Naive thymus-derived CD4-positive, alpha-beta T cell (primary cell): ENCODE measurements at regions not wholly inside any gene's neighbourhood (a gene's known extent, or its start where the extent isn't known, plus 50 kb on each side); places are given as distances from the start of the nearest gene placed in this dataset.

ENCODE experiments used
- ATAC-seq: fragments of 150-1000 bp; cut with Tn5 transposase; 2 replicates; pipeline ENCODE4 v1.10.0; 2021; ENCODE audit warnings: mild to moderate bottlenecking, moderate library complexity
- CTCF ChIA-PET: fragments of 350-600 bp; sonication (Branson Sonifier 250); formaldehyde crosslinking; loops from one replicate; lab custom pipeline; 2021; ENCODE audit warnings: antibody characterized with exemption; lab: Charles Lee
- POLR2A ChIA-PET: fragments of 350-600 bp; sonication (Branson Sonifier 250); formaldehyde crosslinking; loops from one replicate; lab custom pipeline; 2021; ENCODE audit warnings: antibody characterized with exemption, inconsistent platforms; lab: Charles Lee
- DNase-seq, 9 donors: peaks; one replicate each; pipeline versions ENCODE4 v3.0.0 to v3.0.0-alpha.2; 2020 to 2022; ENCODE audit warnings: mixed read lengths in 1 of 9
- H3K27ac ChIP-seq: one replicate; pipeline ENCODE4 v1.7.0; 2013; ENCODE audit warnings: mild to moderate bottlenecking, low read depth, low read length, moderate library complexity
- H3K27me3 ChIP-seq, 2 donors: one replicate each; pipeline ENCODE4 v1.7.0; 2013; ENCODE audit warnings: low read length in 2 of 2, mild to moderate bottlenecking in 2 of 2, moderate library complexity in 2 of 2; ENCODE audit not compliant: control insufficient read depth in 2 of 2, insufficient read depth in 2 of 2
- H3K36me3 ChIP-seq, 3 experiments: 1 replicate in 2 of 3; 2 replicates in 1 of 3; pipeline ENCODE4 v1.7.0; 2013; ENCODE audit warnings: low read length in 3 of 3, mild to moderate bottlenecking in 3 of 3, moderate library complexity in 1 of 3; ENCODE audit not compliant: insufficient read depth in 3 of 3, control insufficient read depth in 2 of 3
- H3K4me1 ChIP-seq, 2 donors: one replicate each; pipeline ENCODE4 v1.7.0; 2013; ENCODE audit warnings: low read length in 2 of 2, mild to moderate bottlenecking in 2 of 2, moderate library complexity in 1 of 2; ENCODE audit not compliant: control insufficient read depth in 2 of 2, insufficient read depth in 2 of 2
- H3K4me3 ChIP-seq: 2 replicates; pipeline ENCODE4 v1.7.0; 2013; ENCODE audit warnings: mild to moderate bottlenecking, low read length
- H3K9me3 ChIP-seq, 3 experiments: 1 replicate in 2 of 3; 2 replicates in 1 of 3; pipeline ENCODE4 v1.7.0; 2013; ENCODE audit warnings: low read length in 3 of 3; ENCODE audit not compliant: control insufficient read depth in 2 of 3
- H3K27ac Mint-ChIP-seq, 9 donors: one replicate each; pipeline ENCODE4 v1.8.0; 2020 to 2022; ENCODE audit warnings: mixed read lengths in 9 of 9, mild to moderate bottlenecking in 8 of 9, moderate library complexity in 5 of 9, inconsistent platforms in 2 of 9
- H3K27me3 Mint-ChIP-seq, 5 donors: one replicate each; pipeline ENCODE4 v1.8.0; 2021 to 2022; ENCODE audit warnings: mixed read lengths in 5 of 5, mild to moderate bottlenecking in 1 of 5
- H3K36me3 Mint-ChIP-seq, 5 donors: one replicate each; pipeline ENCODE4 v1.8.0; 2020 to 2022; ENCODE audit warnings: mixed read lengths in 5 of 5, mild to moderate bottlenecking in 3 of 5, inconsistent platforms in 1 of 5
- H3K4me1 Mint-ChIP-seq, 7 donors: one replicate each; pipeline ENCODE4 v1.8.0; 2020 to 2022; ENCODE audit warnings: mixed read lengths in 7 of 7, mild to moderate bottlenecking in 3 of 7, inconsistent platforms in 1 of 7
- H3K4me3 Mint-ChIP-seq, 10 donors: one replicate each; pipeline ENCODE4 v1.8.0; 2020 to 2022; ENCODE audit warnings: mild to moderate bottlenecking in 10 of 10, mixed read lengths in 10 of 10, moderate library complexity in 6 of 10, inconsistent platforms in 2 of 10
- H3K9me3 Mint-ChIP-seq, 11 donors: one replicate each; pipeline ENCODE4 v1.8.0; 2020 to 2022; ENCODE audit warnings: mixed read lengths in 11 of 11, mild to moderate bottlenecking in 4 of 11, inconsistent platforms in 1 of 11, moderate library complexity in 1 of 11
- intact Hi-C, 2 donors: fragments of 100-400 bp; cut with micrococcal nuclease; formaldehyde crosslinking; loops; one replicate each; pipeline ENCODE4 v1.15.1; 2023

- CTCF ChIA-PET = no interaction called here
- DNase-seq (no peak), ATAC-seq (no peak)
- Histone ChIP-seq H3K4me3 (no peak overlapping the region), H3K4me1 (no peaks in the 10 kb centered on the region), H3K9me3 (no peaks in the 10 kb centered on the region), H3K36me3 (no peaks in the 10 kb centered on the region), H3K27me3 (no peaks in the 10 kb centered on the region), H3K27ac (no peak overlapping the region)
- POLR2A ChIA-PET = no interaction called here
- H3K9me3 Mint-ChIP-seq = peaks cover 0 to 5% (median 0%) of the 10 kb centered on the region in 11 donors
- H3K4me1 Mint-ChIP-seq = peaks cover 0 to 2% (median 0%) of the 10 kb centered on the region in 7 donors
- H3K27me3 Mint-ChIP-seq = peaks cover 0 to 18% (median 2%) of the 10 kb centered on the region in 5 donors
- H3K36me3 Mint-ChIP-seq = peaks cover 0 to 3% (median 0%) of the 10 kb centered on the region in 5 donors
- H3K4me3 Mint-ChIP-seq = no peak overlapping the region
- intact Hi-C loops = no loop called here
- no peak overlapping the region for H3K27ac Mint-ChIP-seq
Observed at GRCh38 chr11:15775015-15775541, 581.3 kb downstream of the SOX6 start.

GRCh38 chr11:15775797-15776196 is 580.5 kb downstream of the SOX6 start:
- Mint-ChIP-seq H3K4me3 (no peak overlapping the region), H3K36me3 (peaks cover 0 to 3% (median 0%) of the 10 kb centered on the region in 5 donors), H3K4me1 (peaks cover 0 to 2% (median 0%) of the 10 kb centered on the region in 7 donors), H3K9me3 (peaks cover 0 to 5% (median 0%) of the 10 kb centered on the region in 11 donors), H3K27me3 (peaks cover 0 to 21% (median 2%) of the 10 kb centered on the region in 5 donors), H3K27ac (no peak overlapping the region)
- Histone ChIP-seq H3K27me3 (no peaks in the 10 kb centered on the region), H3K36me3 (no peaks in the 10 kb centered on the region), H3K27ac (no peak overlapping the region), H3K9me3 (no peaks in the 10 kb centered on the region), H3K4me1 (no peaks in the 10 kb centered on the region), H3K4me3 (no peak overlapping the region)
- ChIA-PET CTCF (no interaction called here), POLR2A (no interaction called here)
- intact Hi-C loops = no loop called here
- DNase-seq (no peak), ATAC-seq (no peak)

- POLR2A ChIA-PET = no interaction called here
- CTCF ChIA-PET = no interaction called here
- no peak overlapping the region for H3K4me3 ChIP-seq
- H3K27ac Mint-ChIP-seq = no peak overlapping the region
- DNase-seq (no peak), ATAC-seq (no peak)
- peaks cover 0 to 2% (median 0%) of the 10 kb centered on the region in 7 donors for H3K4me1 Mint-ChIP-seq
- peaks cover 0 to 3% (median 0%) of the 10 kb centered on the region in 5 donors for H3K36me3 Mint-ChIP-seq
- no peaks in the 10 kb centered on the region for H3K4me1 ChIP-seq
- intact Hi-C loops = no loop called here
- H3K27ac ChIP-seq = no peak overlapping the region
- H3K27me3 ChIP-seq = no peaks in the 10 kb centered on the region
- no peaks in the 10 kb centered on the region for H3K9me3 ChIP-seq
- H3K36me3 ChIP-seq = no peaks in the 10 kb centered on the region
- peaks cover 0 to 23% (median 4%) of the 10 kb centered on the region in 5 donors for H3K27me3 Mint-ChIP-seq
- H3K9me3 Mint-ChIP-seq = peaks cover 0 to 5% (median 0%) of the 10 kb centered on the region in 11 donors
- H3K4me3 Mint-ChIP-seq = no peak overlapping the region
Observed at GRCh38 chr11:15776366-15776765, 580.0 kb downstream of the SOX6 start.

GRCh38 chr11:15779518-15779917 is 576.8 kb downstream of the SOX6 start:
- Histone ChIP-seq H3K27me3 (no peaks in the 10 kb centered on the region), H3K9me3 (no peaks in the 10 kb centered on the region), H3K27ac (no peak overlapping the region), H3K4me3 (no peak overlapping the region), H3K4me1 (no peaks in the 10 kb centered on the region), H3K36me3 (no peaks in the 10 kb centered on the region)
- Mint-ChIP-seq H3K27ac (no peak overlapping the region), H3K4me1 (peaks cover 0 to 1% (median 0%) of the 10 kb centered on the region in 7 donors), H3K4me3 (no peak overlapping the region), H3K9me3 (peaks cover 0 to 3% (median 0%) of the 10 kb centered on the region in 11 donors), H3K36me3 (no peaks in the 10 kb centered on the region), H3K27me3 (peaks cover 0 to 21% (median 4%) of the 10 kb centered on the region in 5 donors)
- DNase-seq (no peak), ATAC-seq (no peak)
- intact Hi-C loops = no loop called here
- ChIA-PET POLR2A (no interaction called here), CTCF (no interaction called here)

GRCh38 chr11:15780382-15780781 is 576.0 kb downstream of the SOX6 start:
- Mint-ChIP-seq H3K36me3 (no peaks in the 10 kb centered on the region), H3K9me3 (peaks cover 0 to 3% (median 0%) of the 10 kb centered on the region in 11 donors), H3K4me3 (no peak overlapping the region), H3K27me3 (peaks cover 0 to 16% (median 0%) of the 10 kb centered on the region in 5 donors), H3K27ac (no peak overlapping the region), H3K4me1 (peaks cover 0 to 1% (median 0%) of the 10 kb centered on the region in 7 donors)
- Histone ChIP-seq H3K36me3 (no peaks in the 10 kb centered on the region), H3K4me3 (no peak overlapping the region), H3K9me3 (no peaks in the 10 kb centered on the region), H3K27ac (no peak overlapping the region), H3K4me1 (no peaks in the 10 kb centered on the region), H3K27me3 (no peaks in the 10 kb centered on the region)
- ChIA-PET CTCF (no interaction called here), POLR2A (no interaction called here)
- intact Hi-C loops = no loop called here
- no peak for DNase-seq
- ATAC-seq = no peak

- Mint-ChIP-seq H3K4me1 (peaks cover 0 to 1% (median 0%) of the 10 kb centered on the region in 7 donors), H3K27ac (no peak overlapping the region), H3K36me3 (no peaks in the 10 kb centered on the region), H3K4me3 (no peak overlapping the region), H3K9me3 (peaks cover 0 to 3% (median 0%) of the 10 kb centered on the region in 11 donors), H3K27me3 (peaks cover 0 to 14% (median 2%) of the 10 kb centered on the region in 5 donors)
- Histone ChIP-seq H3K27me3 (no peaks in the 10 kb centered on the region), H3K36me3 (no peaks in the 10 kb centered on the region), H3K9me3 (no peaks in the 10 kb centered on the region), H3K27ac (no peak overlapping the region), H3K4me3 (no peak overlapping the region), H3K4me1 (no peaks in the 10 kb centered on the region)
- ATAC-seq = no peak
- ChIA-PET CTCF (no interaction called here), POLR2A (no interaction called here)
- intact Hi-C loops = no loop called here
- DNase-seq = no peak
Observed at GRCh38 chr11:15780837-15781236, 575.5 kb downstream of the SOX6 start.

GRCh38 chr11:15783619-15784018 is 572.7 kb downstream of the SOX6 start:
- H3K27me3 Mint-ChIP-seq = peaks cover 0 to 13% (median 3%) of the 10 kb centered on the region in 5 donors
- peaks cover 0 to 4% (median 0%) of the 10 kb centered on the region in 11 donors for H3K9me3 Mint-ChIP-seq
- Histone ChIP-seq H3K9me3 (no peaks in the 10 kb centered on the region), H3K36me3 (no peaks in the 10 kb centered on the region), H3K4me3 (no peak overlapping the region), H3K27me3 (no peaks in the 10 kb centered on the region), H3K27ac (no peak overlapping the region), H3K4me1 (no peaks in the 10 kb centered on the region)
- no peak overlapping the region for H3K4me3 Mint-ChIP-seq
- ATAC-seq (no peak), DNase-seq (no peak)
- intact Hi-C loops = no loop called here
- ChIA-PET POLR2A (no interaction called here), CTCF (interaction anchor here (0.7 kb wide), 1 partner anchor 148 kb away, joined by 3 read pairs; no protein-coding TSS in a partner anchor)
- no peaks in the 10 kb centered on the region for H3K36me3 Mint-ChIP-seq
- peaks cover 0 to 1% (median 0%) of the 10 kb centered on the region in 7 donors for H3K4me1 Mint-ChIP-seq
- H3K27ac Mint-ChIP-seq = no peak overlapping the region
